LNCAP (cell line): ENCODE measurements at regions not wholly inside any gene's neighbourhood (a gene's known extent, or its start where the extent isn't known, plus 50 kb on each side); places are given as distances from the start of the nearest gene placed in this dataset.

Experiments used
- TF ChIP-seq, protein P1 (sequence below): fragments of 450-650 bp; IDR thresholded peaks from 2 replicates; pipeline ENCODE4 v1.5.1; 2017; ENCODE audit warnings: mild to moderate bottlenecking

- TF ChIP-seq, protein P1, sequence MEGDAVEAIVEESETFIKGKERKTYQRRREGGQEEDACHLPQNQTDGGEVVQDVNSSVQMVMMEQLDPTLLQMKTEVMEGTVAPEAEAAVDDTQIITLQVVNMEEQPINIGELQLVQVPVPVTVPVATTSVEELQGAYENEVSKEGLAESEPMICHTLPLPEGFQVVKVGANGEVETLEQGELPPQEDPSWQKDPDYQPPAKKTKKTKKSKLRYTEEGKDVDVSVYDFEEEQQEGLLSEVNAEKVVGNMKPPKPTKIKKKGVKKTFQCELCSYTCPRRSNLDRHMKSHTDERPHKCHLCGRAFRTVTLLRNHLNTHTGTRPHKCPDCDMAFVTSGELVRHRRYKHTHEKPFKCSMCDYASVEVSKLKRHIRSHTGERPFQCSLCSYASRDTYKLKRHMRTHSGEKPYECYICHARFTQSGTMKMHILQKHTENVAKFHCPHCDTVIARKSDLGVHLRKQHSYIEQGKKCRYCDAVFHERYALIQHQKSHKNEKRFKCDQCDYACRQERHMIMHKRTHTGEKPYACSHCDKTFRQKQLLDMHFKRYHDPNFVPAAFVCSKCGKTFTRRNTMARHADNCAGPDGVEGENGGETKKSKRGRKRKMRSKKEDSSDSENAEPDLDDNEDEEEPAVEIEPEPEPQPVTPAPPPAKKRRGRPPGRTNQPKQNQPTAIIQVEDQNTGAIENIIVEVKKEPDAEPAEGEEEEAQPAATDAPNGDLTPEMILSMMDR, result peak; percentile 84
These were observed 249.4 kb upstream of the NOTCH2NLA start for GRCh38 chr1:146478125-146478720.

- TF ChIP-seq, protein P1, result peak; percentile 33; the same call in 1 of the 2 replicates
These were observed 172.5 kb upstream of the NOTCH2NLA start for GRCh38 chr1:146401281-146401825.
